CD14-positive monocyte (primary cell): ENCODE measurements at regions not wholly inside any gene's neighbourhood (a gene's known extent, or its start where the extent isn't known, plus 50 kb on each side); places are given as distances from the start of the nearest gene placed in this dataset.

Experiments used
- DNase-seq, 3 donors: peaks; one replicate each; pipeline ENCODE4 v3.0.0-alpha.2; 2011 to 2022
- H2AFZ ChIP-seq: 2 replicates; pipeline ENCODE4 v1.6.0; 2012; ENCODE audit warnings: mild to moderate bottlenecking, low read depth, low read length, inconsistent platforms; ENCODE audit not compliant: insufficient read depth, poor library complexity, severe bottlenecking
- H3K27ac ChIP-seq, 2 donors: 1 replicate in 1 of 2; 2 replicates in 1 of 2; pipeline ENCODE4 v1.5.1; 2012 to 2013; ENCODE audit warnings: low read length in 2 of 2, control low read depth in 1 of 2, inconsistent platforms in 1 of 2, low read depth in 1 of 2, mild to moderate bottlenecking in 1 of 2
- H3K27me3 ChIP-seq, 2 donors: one replicate each; pipeline versions ENCODE4 v1.6.0 to v1.6.1; 2011 to 2013; ENCODE audit warnings: low read length in 2 of 2; ENCODE audit not compliant: control insufficient read depth in 2 of 2, insufficient read depth in 2 of 2
- H3K36me3 ChIP-seq, 2 donors: replicated peaks in 1 of 2; 1 replicate in 1 of 2; 2 replicates in 1 of 2; pipeline versions ENCODE4 v1.5.1 to v1.6.1; 2012 to 2013; ENCODE audit warnings: low read length in 2 of 2, control low read depth in 1 of 2, inconsistent platforms in 1 of 2, mild to moderate bottlenecking in 1 of 2; ENCODE audit not compliant: insufficient read depth in 2 of 2, control insufficient read depth in 1 of 2
- H3K4me1 ChIP-seq, 2 donors: 1 replicate in 1 of 2; 2 replicates in 1 of 2; pipeline versions ENCODE4 v1.5.1 to v1.6.1; 2012 to 2013; ENCODE audit warnings: low read length in 2 of 2, control low read depth in 1 of 2, inconsistent platforms in 1 of 2, mild to moderate bottlenecking in 1 of 2, moderate library complexity in 1 of 2; ENCODE audit not compliant: insufficient read depth in 2 of 2, control insufficient read depth in 1 of 2
- H3K4me2 ChIP-seq: replicated peaks from 2 replicates; pipeline ENCODE3; 2012; ENCODE audit warnings: low read length, moderate library complexity, mild to moderate bottlenecking; ENCODE audit not compliant: poor library complexity, severe bottlenecking; ENCODE audit errors: extremely low read depth
- H3K4me3 ChIP-seq, 3 experiments: fragments of 200-600 bp in 1 of 3; sonication (generic) in 1 of 3; replicated peaks in 1 of 3; 1 replicate in 2 of 3; 2 replicates in 1 of 3; pipeline ENCODE4 v1.5.1; 2011 to 2013; ENCODE audit warnings: low read length in 3 of 3, mild to moderate bottlenecking in 3 of 3, control low read depth in 2 of 3, low read depth in 2 of 3, inconsistent platforms in 1 of 3, moderate library complexity in 1 of 3
- H3K79me2 ChIP-seq: 2 replicates; pipeline ENCODE4 v1.6.0; 2012; ENCODE audit warnings: mild to moderate bottlenecking, control low read depth, inconsistent platforms, low read length, moderate library complexity; ENCODE audit not compliant: insufficient read depth
- H3K9ac ChIP-seq: 2 replicates; pipeline ENCODE4 v1.6.0; 2017; ENCODE audit warnings: low read length, mild to moderate bottlenecking; ENCODE audit not compliant: insufficient read depth, poor library complexity, severe bottlenecking
- H3K9me3 ChIP-seq, 2 donors: replicated peaks in 1 of 2; 1 replicate in 1 of 2; 2 replicates in 1 of 2; pipeline versions ENCODE4 v1.5.1 to v1.6.1; 2012 to 2013; ENCODE audit warnings: low read length in 2 of 2, control low read depth in 1 of 2; ENCODE audit not compliant: control insufficient read depth in 1 of 2, insufficient read depth in 1 of 2
- H4K20me1 ChIP-seq: 2 replicates; pipeline ENCODE4 v1.6.0; 2012; ENCODE audit warnings: mild to moderate bottlenecking, low read length, control low read depth, moderate library complexity; ENCODE audit not compliant: insufficient read depth
- H3K27ac Mint-ChIP-seq, 7 donors: one replicate each; pipeline ENCODE4 v1.8.0; 2020; ENCODE audit warnings: mild to moderate bottlenecking in 7 of 7, mixed read lengths in 7 of 7, moderate library complexity in 6 of 7, inconsistent platforms in 2 of 7
- H3K27me3 Mint-ChIP-seq, 3 donors: one replicate each; pipeline ENCODE4 v1.8.0; 2021 to 2022; ENCODE audit warnings: low read depth in 3 of 3, mild to moderate bottlenecking in 3 of 3, mixed read lengths in 3 of 3, moderate library complexity in 3 of 3, inconsistent platforms in 1 of 3
- H3K36me3 Mint-ChIP-seq, 2 donors: one replicate each; pipeline ENCODE4 v1.8.0; 2020; ENCODE audit warnings: mixed read lengths in 2 of 2, inconsistent platforms in 1 of 2, mild to moderate bottlenecking in 1 of 2
- H3K4me1 Mint-ChIP-seq: one replicate; pipeline ENCODE4 v1.8.0; 2020; ENCODE audit warnings: mild to moderate bottlenecking, mixed read lengths
- H3K4me3 Mint-ChIP-seq, 2 donors: one replicate each; pipeline ENCODE4 v1.8.0; 2020; ENCODE audit warnings: mild to moderate bottlenecking in 2 of 2, mixed read lengths in 2 of 2, moderate library complexity in 1 of 2
- H3K9me3 Mint-ChIP-seq, 7 donors: one replicate each; pipeline ENCODE4 v1.8.0; 2020 to 2022; ENCODE audit warnings: mixed read lengths in 7 of 7, mild to moderate bottlenecking in 6 of 7, moderate library complexity in 6 of 7, inconsistent platforms in 2 of 7
- WGBS: methylation state at CpG from one replicate; pipeline ENCODE4 v1.1.5; 2013; ENCODE audit warnings: missing lambda C conversion rate; ENCODE audit not compliant: insufficient coverage; 5-methylcytosine and 5-hydroxymethylcytosine counted together
- intact Hi-C, 2 donors: fragments of 100-400 bp; cut with micrococcal nuclease; formaldehyde crosslinking; loops; one replicate each; pipeline versions ENCODE4 v1.15.0 to v1.15.1; 2023
- TF ChIP-seq, protein P1 (sequence below): fragments of 200-600 bp; IDR thresholded peaks from one replicate; pipeline ENCODE4 v1.8.0; 2022; ENCODE audit warnings: antibody characterized with exemption, mild to moderate bottlenecking

DNA sequence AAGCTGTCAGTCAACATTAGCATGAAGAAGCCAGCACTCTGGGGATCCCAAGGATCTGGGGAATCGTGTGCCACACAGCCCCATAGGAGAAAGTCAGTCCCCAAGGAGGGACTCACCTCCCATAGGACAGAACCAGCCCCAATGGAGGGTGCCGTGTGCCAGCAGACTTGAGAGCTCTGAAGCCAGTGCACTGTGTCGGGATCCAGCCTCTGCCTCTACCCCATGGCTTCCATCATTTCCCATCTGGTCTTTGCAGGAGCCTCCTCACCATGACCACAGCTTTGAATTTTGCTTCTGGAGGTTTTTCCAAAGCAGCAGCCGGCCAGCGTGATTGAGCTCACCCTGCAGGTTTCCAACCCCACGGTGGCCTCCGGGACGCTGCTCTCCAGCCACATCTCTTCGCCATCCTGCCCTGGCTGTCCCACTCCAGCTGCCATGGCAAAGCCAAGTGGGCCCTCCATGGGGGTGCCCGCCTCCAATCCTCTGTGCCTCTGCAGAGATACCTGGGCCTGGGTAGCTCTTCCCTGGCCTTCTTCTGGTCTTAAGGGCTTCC is 171.8 kb upstream of the SHH start:
- Histone ChIP-seq H3K79me2 (no peaks in the 10 kb centered on the region), H3K9me3 (peaks cover 0 to 9% of the 10 kb centered on the region in 2 donors), H3K27ac (no peak overlapping the region), H3K27me3 (no peaks in the 10 kb centered on the region), H3K36me3 (no peaks in the 10 kb centered on the region), H3K9ac (no peak overlapping the region), H3K4me3 (no peak overlapping the region), H3K4me2 (no peak overlapping the region), H3K4me1 (no peaks in the 10 kb centered on the region), H2AFZ (no peak overlapping the region), H4K20me1 (no peaks in the 10 kb centered on the region)
- no peak overlapping the region for H3K27ac Mint-ChIP-seq
- peaks cover 0 to 2% (median 0%) of the 10 kb centered on the region in 3 donors for H3K27me3 Mint-ChIP-seq
- no peaks in the 10 kb centered on the region for H3K4me1 Mint-ChIP-seq
- no peaks in the 10 kb centered on the region for H3K36me3 Mint-ChIP-seq
- peaks cover 5 to 12% (median 8%) of the 10 kb centered on the region in 7 donors for H3K9me3 Mint-ChIP-seq
- DNase-seq = no peak
- WGBS = 85% methylated on average over 9 of the region's 10 CpGs
- TF ChIP-seq, protein P1, sequence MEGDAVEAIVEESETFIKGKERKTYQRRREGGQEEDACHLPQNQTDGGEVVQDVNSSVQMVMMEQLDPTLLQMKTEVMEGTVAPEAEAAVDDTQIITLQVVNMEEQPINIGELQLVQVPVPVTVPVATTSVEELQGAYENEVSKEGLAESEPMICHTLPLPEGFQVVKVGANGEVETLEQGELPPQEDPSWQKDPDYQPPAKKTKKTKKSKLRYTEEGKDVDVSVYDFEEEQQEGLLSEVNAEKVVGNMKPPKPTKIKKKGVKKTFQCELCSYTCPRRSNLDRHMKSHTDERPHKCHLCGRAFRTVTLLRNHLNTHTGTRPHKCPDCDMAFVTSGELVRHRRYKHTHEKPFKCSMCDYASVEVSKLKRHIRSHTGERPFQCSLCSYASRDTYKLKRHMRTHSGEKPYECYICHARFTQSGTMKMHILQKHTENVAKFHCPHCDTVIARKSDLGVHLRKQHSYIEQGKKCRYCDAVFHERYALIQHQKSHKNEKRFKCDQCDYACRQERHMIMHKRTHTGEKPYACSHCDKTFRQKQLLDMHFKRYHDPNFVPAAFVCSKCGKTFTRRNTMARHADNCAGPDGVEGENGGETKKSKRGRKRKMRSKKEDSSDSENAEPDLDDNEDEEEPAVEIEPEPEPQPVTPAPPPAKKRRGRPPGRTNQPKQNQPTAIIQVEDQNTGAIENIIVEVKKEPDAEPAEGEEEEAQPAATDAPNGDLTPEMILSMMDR = no peak
- intact Hi-C loops = no loop called here
- no peak overlapping the region for H3K4me3 Mint-ChIP-seq

DNA sequence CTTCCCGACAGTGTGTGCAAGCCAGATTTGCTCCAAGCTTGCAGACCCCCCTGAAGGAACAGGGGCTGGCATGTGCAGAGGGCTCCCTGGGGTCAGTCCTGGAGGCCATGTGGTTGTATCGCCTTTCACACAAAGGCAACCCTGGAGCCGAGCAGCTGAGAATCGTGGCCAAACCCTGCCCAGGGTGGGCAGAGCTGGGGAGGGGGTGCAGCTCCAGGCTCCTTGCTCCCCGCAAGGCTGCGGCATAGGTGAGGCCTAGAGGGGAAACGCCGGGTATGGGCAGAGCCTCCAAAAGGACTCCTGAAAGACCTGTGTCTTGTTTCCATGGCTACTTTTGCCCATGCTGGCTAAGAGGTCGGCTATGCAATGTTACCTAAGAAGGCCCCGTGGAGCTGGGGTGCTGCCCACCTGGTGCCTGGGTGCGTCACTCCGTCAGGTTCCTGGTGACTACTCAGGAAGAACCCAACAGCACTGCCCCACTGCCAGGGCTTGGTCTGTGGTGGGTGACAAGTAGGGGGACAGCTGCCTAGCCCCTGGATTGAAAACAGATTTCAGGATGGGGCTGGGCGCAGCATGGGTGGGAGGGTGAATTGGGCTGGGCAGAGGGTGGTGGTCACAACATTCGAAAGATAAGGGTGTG is 171.0 kb upstream of the SHH start:
- Mint-ChIP-seq H3K27me3 (peaks cover 0 to 2% (median 1%) of the 10 kb centered on the region in 3 donors), H3K27ac (no peak overlapping the region), H3K4me1 (no peaks in the 10 kb centered on the region), H3K4me3 (no peak overlapping the region), H3K9me3 (peaks cover 3 to 11% (median 7%) of the 10 kb centered on the region in 7 donors), H3K36me3 (no peaks in the 10 kb centered on the region)
- no peak overlapping the region for H3K4me3 ChIP-seq
- no peak overlapping the region for H3K4me2 ChIP-seq
- peaks cover 0 to 6% of the 10 kb centered on the region in 2 donors for H3K9me3 ChIP-seq
- no peak overlapping the region for H2AFZ ChIP-seq
- TF ChIP-seq, protein P1 = no peak
- H3K4me1 ChIP-seq = no peaks in the 10 kb centered on the region
- 85% methylated on average over 14 of the region's 14 CpGs for WGBS
- H3K27ac ChIP-seq = no peak overlapping the region
- H3K79me2 ChIP-seq = no peaks in the 10 kb centered on the region
- no peaks in the 10 kb centered on the region for H4K20me1 ChIP-seq
- intact Hi-C loops = no loop called here
- H3K27me3 ChIP-seq = no peaks in the 10 kb centered on the region
- H3K36me3 ChIP-seq = no peaks in the 10 kb centered on the region
- H3K9ac ChIP-seq = no peak overlapping the region
- DNase-seq = no peak
